Inflammatory macrophage (primary cell): ENCODE measurements at regions not wholly inside any gene's neighbourhood (a gene's known extent, or its start where the extent isn't known, plus 50 kb on each side); places are given as distances from the start of the nearest gene placed in this dataset.
A peak's percentile ranks its signal among the peaks of the same experiment; 100 is the strongest.
"Not testable (repeated sequence)": the region's sequence is repeated elsewhere in the genome, so short reads cannot be mapped to it uniquely, and the experiment has no call there.

Experiments
- DNase-seq, 2 donors: peaks; one replicate each; pipeline ENCODE4 v3.0.0-alpha.2; 2020 to 2022

GRCh38 chr20:17891131-17891530, 77.5 kb downstream of the SNX5 start:
- DNase-seq, result not testable (repeated sequence)

DNA sequence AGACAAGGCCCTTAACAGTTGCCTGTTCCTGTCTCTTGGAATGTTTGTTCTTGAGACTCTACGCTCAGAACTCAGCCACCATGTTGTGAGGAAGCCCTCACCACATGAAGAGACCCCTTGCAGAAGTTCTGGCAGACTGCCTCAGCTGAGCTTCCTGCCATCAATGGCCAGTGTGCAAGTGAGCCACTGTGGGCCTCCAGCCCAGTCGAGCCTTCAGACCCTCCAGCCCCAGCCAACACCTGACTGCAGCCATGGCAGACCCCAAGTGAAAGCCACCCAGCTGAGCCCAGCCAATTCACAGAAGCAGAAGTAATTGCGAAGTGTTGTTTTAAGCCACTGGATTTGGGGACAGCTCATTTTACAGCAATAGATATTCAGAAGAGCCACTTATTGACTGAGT, 78.3 kb downstream of the SNX5 start:
- DNase-seq, result no peak

GRCh38 chr20:17889226-17889625, 79.4 kb downstream of the SNX5 start:
- no peak for DNase-seq

DNA sequence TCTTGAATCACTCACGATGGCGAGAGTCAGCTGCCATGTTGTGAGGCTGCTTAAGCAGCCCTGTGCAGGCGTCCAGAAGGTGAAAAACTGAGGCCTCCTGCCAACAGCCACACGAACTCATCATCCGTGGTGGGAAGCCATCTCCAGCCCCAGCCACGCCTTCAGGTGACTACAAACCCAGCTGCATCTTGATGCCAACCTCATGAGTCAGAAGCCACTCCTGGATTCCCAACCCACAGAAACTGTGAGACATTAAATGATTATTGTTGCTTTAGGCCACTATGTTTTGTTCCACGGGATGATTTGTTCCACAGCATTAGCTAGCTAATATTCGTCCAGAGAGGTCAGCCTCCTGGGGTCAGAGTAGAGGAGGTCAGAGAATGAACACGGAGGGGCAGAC, 80.5 kb downstream of the SNX5 start:
- DNase-seq, result no peak

DNA sequence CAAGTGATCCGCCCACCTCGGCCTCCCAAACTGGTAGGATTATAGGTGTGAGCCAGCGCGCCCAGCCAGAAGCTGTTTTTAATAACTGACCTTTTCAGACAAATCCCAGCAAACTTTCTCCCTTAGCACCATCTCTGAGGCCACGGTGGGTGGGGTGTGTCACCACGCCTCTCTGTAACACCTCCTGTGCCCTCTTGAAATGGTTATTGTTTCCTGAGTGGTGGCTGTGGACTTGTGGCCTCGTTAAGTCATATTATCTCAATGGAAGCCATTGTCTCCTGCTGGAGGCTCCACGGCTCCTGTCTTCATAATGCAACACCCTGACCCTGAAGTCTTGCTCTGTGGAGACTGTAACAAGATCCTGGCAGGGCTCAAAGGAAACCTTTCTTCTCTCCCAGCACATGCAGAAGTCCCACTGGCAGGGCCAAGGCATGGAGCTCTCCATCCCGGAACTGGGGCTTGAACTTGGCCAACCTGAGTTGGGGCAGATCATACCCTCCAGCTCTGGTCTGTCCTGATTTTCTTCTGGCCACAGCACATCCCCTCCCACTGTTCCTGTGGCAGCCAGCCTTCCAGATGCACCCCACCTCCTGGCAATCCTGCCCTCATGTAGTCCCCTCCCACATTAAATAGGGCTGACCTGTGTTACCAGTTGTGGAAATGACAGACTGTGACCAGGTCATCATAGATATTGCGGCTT, 81.1 kb downstream of the SNX5 start:
- DNase-seq, result no peak

DNA sequence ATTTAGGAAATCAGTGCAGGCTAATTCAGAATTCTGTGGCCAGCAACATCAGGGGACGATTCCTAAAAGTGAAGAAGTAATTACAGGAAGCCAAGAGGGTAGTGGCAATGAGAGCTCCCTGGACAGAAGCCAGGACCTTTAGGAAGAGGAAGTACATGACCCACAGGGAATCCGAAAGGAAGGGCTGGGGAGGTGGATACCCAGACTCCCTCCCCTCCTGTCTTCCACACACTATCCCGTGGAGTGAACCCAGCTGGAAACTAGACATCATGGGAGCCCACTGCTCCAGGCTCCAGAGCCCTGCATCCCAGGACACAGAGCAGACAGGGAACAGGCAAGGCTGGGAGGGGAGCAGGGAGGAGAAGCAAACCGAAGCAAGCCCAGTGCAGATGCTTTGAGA, 83.0 kb downstream of the SNX5 start:
- peak; percentile 76 to 78 for DNase-seq

DNA sequence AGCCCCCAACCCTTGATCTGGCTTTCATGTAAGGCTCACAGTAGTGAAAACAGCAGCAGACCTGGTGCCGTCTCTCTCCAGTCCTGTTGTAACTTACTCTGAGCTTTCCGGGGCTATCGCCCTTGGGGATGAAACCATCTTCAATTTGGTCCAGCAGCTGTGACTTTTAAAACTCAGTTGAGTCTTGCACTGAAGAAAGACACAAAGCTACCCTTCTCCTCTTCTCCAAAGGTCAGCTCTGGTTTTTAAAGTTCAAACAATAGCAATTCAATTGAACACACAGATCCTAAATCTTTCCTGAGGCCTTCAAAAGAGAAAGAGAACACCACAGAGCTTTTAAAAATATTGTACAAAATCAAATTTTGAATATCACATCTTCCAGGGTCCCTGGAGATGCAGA, 83.5 kb downstream of the SNX5 start:
- DNase-seq, result no peak

GRCh38 chr20:17884307-17885003, 84.1 kb downstream of the SNX5 start:
- no peak for DNase-seq

GRCh38 chr20:17883592-17884306, 84.8 kb downstream of the SNX5 start:
- DNase-seq, result no peak

- DNase-seq, result no peak
Observed at GRCh38 chr20:17882834-17883591, 85.6 kb downstream of the SNX5 start.

- no peak for DNase-seq
Observed at GRCh38 chr20:17882065-17882833, 86.3 kb downstream of the SNX5 start.

DNA sequence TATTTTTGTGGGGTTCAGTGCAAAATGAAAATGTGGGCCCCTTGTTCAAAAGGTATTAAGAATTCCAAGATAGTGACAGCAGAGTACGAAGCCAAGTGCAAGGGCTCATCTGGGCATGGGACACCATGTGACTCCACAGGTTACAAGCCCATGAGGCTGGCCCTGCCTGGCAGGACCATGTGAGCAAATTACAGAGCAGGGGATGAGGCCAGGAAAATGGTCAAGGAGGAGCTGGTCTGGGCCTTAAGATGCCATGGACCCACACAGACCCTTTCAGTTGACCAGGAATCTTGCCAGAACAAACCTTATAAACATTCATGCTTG, 86.9 kb downstream of the SNX5 start:
- DNase-seq, result no peak

DNA sequence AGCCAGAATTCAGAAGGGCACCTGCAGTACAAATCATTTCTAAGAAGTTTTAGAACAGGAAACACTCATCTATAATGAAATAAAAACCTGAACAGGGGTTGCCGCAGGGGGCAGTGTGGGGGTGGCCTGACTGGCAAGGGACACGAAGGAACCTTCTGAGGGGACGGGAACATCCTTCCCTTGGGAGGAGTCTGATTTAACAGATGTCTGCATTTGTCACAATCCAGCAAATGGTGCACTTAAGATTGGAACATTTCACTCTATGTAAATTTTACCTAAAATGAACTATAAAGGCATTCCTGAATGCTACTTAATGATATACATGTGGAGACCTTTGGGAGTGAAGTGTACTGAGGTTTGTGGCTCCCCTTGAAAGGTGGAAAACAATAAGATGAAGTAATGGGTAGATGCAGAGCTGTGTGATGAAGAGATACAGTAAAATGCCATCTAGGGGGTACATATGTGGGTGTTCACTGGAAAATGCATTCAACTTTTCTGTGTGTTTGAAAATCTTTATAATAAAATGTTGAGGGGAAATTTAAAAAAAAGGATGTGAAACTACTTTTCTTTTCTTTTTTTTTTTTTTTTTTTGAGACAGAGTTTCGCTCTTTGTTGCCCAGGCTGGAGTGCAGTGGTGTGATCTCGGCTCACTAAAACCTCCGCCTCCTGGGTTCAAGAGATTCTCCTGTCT, 89.5 kb downstream of the SNX5 start:
- no peak for DNase-seq

DNA sequence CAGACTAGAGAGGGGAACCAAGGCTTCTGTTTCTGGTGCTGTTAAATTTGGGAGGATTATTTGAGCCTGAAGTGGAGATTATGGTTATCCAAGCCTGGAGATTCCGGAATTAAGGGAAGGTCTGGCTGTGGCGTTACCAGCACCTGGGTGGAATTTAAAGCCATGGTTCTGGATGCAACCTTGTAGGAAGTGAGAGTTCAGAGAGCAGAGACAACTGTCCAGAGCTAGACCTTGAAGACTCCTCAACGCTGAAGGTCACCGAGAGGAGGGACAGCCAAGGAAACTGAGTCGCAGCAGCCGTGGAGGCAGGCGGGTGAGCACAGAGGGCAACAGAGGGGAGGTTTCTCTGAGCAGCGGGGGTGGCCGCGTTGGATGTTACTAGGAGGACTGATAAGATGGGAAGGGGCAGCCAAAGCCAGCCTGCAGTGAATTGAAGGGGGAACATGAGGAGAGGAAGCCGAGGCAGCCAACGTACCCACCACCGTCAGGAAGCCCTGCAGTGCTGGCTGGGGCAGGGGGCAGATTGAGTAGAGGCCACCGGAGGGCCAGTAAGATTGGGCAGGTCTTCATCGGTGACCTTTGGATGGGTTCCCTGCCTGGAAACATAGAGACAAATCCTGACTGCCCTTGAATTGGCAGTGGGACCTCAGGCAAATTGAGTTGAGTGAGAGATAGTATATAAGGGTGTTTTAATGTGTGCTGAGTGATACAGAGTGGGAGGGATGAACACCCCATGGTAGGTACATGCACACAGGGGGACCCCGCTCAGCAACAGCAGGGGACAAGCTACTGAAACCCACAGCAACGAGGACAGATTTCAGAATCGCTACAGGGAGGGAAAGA, 90.3 kb downstream of the SNX5 start:
- no peak for DNase-seq

DNA sequence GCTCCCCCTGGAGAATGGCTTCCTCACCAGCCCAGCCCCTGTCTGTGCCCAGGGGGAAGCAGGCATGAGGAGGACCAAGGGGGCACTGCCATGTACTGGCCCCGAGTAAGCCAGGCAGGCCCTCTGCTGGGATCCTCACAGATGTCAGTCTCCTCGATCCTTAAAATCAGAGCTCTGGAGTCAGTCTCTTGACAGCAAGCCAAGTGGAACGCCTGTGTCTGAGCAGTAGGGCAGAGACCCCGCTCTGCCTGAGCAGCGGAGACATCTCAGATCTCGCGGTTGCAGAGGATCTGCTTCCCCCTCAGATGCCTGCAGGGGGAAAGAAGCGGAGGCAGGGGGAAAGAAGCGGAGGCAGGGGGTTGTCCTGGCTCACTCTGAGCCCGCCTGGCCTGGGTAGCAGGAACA, 92.6 kb downstream of the SNX5 start:
- DNase-seq, result no peak

DNA sequence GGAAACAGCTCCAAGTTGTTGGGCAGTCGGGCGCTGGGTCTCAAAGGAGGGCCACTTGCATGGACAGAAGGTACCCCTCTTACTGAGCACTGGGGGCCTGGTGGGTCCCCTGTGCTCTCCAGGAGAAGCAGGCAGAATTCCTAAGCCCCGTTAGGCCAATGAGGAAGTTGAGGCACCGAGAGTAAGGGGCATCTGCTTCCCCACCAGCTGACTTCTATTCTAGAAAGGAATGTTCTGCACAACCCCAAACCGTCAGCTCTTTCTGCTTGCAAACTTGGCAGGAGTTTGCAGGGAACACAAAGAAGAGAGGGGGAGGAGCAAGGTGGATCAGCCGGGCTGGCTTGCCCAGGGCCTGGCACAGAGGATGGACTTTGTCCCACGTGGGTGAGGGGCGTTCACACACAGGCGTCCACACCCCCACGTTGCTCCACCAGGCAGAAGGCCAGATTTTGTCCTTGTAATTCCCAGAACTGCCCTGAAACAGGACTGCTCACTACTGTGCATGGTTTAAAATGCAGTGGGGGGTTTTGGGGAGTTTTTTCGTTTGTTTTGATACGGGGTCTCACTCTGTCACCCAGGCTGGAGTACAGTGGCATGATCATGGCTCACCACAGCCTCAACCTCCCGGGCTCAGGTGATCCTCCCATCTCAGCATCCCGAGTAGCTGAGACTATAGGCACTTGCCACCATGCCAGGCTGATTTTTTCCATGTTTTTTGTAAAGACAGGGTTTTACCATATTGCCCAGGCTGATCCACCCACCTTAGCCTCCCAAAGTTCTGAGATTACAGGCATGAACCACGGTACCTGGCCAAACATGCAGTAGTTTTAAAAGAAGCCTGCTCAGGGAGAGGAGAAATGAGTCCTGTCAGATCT, 93.3 kb downstream of the SNX5 start:
- DNase-seq, result no peak

GRCh38 chr20:17874271-17875105, 94.1 kb downstream of the SNX5 start:
- DNase-seq, result no peak

DNA sequence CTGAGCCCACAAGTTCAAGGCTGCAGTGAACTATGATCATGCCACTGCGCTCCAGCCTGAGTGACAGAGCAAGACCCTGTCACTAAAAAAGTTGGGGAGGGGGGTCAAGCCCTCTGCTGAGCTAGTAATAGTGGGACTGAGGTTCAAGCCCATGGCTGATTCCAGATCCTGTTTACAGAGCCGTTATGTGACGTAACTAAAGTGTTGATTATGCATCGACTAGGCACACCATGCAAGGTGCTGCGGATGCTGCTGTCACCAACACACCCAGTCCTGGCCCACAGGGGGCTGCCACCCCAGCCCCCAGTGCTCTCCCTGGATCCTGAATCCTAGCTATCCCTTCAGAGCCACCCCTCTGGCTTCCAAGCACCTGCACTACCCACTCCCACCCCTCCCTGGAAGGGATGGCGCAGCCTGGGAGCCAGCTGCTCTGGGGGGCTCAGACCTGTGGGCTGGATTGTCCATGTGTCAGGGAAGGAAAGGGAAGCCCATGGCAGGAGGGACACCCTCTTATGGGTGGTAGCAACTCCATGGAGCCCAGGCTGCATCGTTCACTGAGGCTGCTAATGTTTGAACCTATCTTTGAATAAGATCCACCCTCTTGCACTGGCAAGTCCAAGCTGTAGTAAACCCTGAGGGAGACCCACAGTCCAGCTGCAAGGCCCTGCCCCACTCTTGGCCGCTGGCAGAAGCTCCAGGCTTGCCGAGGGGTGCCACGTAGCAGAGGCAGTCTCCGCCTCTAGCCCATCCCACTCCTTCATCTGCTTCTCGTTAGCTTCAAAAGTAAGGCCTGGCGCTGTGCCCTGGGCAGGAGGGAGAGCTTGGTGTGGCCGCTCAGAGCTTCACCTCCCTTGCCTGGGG, 95.0 kb downstream of the SNX5 start:
- DNase-seq, result peak in 1 of 2 donors; percentile 37
